ENCODE measurements at regions not wholly inside any gene's neighbourhood (a gene's known extent, or its start where the extent isn't known, plus 50 kb on each side); places are given as distances from the start of the nearest gene placed in this dataset.

DNA sequence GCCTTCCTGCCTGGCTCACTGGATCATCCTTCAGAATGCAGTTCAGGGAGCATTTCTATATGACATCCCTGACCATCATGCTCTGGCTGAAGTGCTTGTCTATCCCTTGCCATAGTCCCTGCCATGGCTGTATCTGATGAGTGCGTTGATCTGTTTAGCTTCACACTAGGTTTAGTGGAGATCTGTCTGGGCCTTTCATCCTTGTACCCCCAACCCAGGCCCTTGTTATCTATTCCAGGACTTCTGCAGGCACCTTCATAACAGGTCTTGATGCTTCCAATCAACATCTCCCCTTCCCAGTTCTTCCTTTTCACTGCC lies 102.4 kb downstream of the QRSL1 start:
- TF ChIP-seq, protein P1, sequence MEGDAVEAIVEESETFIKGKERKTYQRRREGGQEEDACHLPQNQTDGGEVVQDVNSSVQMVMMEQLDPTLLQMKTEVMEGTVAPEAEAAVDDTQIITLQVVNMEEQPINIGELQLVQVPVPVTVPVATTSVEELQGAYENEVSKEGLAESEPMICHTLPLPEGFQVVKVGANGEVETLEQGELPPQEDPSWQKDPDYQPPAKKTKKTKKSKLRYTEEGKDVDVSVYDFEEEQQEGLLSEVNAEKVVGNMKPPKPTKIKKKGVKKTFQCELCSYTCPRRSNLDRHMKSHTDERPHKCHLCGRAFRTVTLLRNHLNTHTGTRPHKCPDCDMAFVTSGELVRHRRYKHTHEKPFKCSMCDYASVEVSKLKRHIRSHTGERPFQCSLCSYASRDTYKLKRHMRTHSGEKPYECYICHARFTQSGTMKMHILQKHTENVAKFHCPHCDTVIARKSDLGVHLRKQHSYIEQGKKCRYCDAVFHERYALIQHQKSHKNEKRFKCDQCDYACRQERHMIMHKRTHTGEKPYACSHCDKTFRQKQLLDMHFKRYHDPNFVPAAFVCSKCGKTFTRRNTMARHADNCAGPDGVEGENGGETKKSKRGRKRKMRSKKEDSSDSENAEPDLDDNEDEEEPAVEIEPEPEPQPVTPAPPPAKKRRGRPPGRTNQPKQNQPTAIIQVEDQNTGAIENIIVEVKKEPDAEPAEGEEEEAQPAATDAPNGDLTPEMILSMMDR (IDR thresholded peaks at IDR 0.05): no peak
- no peaks in the 10 kb centered on the region for H3K4me1 Mint-ChIP-seq (ENCODE audit: low read depth)
- DNase-seq: no peak
- no peaks in the 10 kb centered on the region for H3K27me3 ChIP-seq (ENCODE audit: control insufficient read depth in 1 of 2, insufficient read depth in 2 of 2, low read length in 2 of 2)
- H3K4me1 ChIP-seq (ENCODE audit: insufficient read depth, low read length): no peaks in the 10 kb centered on the region
- no peak overlapping the region for H3K27ac Mint-ChIP-seq
- H3K36me3 ChIP-seq (ENCODE audit: insufficient read depth, low read length): no peaks in the 10 kb centered on the region
- no peaks in the 10 kb centered on the region for H3K36me3 Mint-ChIP-seq (ENCODE audit: low read depth)
- H3K9me3 Mint-ChIP-seq: no peaks in the 10 kb centered on the region
- H3K27me3 Mint-ChIP-seq: peaks cover 12% of the 10 kb centered on the region
- no peak overlapping the region for H3K4me3 Mint-ChIP-seq
- POLR2A ChIA-PET: no interaction called here
- no peak overlapping the region for H3K4me3 ChIP-seq (ENCODE audit: low read length)
- CTCF ChIA-PET: no interaction called here
- H3K9me3 ChIP-seq (ENCODE audit: control insufficient read depth in 1 of 2, insufficient read depth in 1 of 2, low read length in 2 of 2): no peaks in the 10 kb centered on the region
- no peak for ATAC-seq (ENCODE audit: poor library complexity)
- H3K27ac ChIP-seq (ENCODE audit: low read depth in 1 of 2, low read length in 2 of 2): no peak overlapping the region
- intact Hi-C loops (cut with DNase I, micrococcal nuclease): no loop called here

DNA sequence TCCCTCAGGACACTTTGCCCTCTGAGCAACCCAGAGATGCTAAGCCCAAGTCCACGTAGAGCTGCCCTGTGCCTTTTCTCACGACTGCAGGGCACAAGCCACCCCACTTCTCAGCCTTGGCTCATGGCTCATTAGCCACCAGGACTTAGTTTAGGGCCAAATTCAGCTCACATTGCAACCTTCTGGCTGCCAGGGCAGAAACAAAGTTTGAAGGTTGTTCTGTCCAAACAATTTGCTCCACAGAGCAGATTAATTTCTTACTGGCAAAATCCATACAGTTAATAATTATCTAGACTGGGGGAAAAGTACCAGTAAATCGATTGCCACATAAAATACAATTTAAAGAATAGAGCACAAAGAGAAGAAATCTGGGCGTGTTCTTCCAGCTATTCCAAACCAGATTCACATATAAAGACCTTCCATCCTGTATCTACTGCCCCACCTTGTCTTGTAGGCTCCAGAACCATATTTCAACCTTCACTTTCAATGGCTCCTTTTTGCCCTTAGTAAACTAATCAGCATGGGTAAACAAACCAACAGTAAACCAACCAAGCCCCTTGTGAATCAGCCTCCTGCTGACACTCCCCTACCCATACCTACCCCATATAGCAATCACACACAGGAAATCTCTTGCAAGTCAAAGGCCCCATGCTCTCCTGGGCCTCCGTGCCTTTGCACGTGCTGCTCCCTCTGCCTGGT lies 101.9 kb downstream of the QRSL1 start:
- H3K27me3 Mint-ChIP-seq: peaks cover 12% of the 10 kb centered on the region
- no peaks in the 10 kb centered on the region for H3K4me1 Mint-ChIP-seq (ENCODE audit: low read depth)
- no peaks in the 10 kb centered on the region for H3K9me3 Mint-ChIP-seq
- Histone ChIP-seq H3K4me3 (ENCODE audit: low read length) (no peak overlapping the region), H3K36me3 (ENCODE audit: insufficient read depth, low read length) (no peaks in the 10 kb centered on the region), H3K4me1 (ENCODE audit: insufficient read depth, low read length) (no peaks in the 10 kb centered on the region), H3K27me3 (ENCODE audit: control insufficient read depth in 1 of 2, insufficient read depth in 2 of 2, low read length in 2 of 2) (no peaks in the 10 kb centered on the region), H3K27ac (ENCODE audit: low read depth in 1 of 2, low read length in 2 of 2) (no peak overlapping the region), H3K9me3 (ENCODE audit: control insufficient read depth in 1 of 2, insufficient read depth in 1 of 2, low read length in 2 of 2) (no peaks in the 10 kb centered on the region)
- ChIA-PET POLR2A (no interaction called here), CTCF (no interaction called here)
- DNase-seq (no peak), ATAC-seq (ENCODE audit: poor library complexity) (no peak)
- no peak overlapping the region for H3K4me3 Mint-ChIP-seq
- no peaks in the 10 kb centered on the region for H3K36me3 Mint-ChIP-seq (ENCODE audit: low read depth)
- intact Hi-C loops (cut with DNase I, micrococcal nuclease): no loop called here
- TF ChIP-seq, protein P1 (IDR thresholded peaks at IDR 0.05): no peak
- no peak overlapping the region for H3K27ac Mint-ChIP-seq

DNA sequence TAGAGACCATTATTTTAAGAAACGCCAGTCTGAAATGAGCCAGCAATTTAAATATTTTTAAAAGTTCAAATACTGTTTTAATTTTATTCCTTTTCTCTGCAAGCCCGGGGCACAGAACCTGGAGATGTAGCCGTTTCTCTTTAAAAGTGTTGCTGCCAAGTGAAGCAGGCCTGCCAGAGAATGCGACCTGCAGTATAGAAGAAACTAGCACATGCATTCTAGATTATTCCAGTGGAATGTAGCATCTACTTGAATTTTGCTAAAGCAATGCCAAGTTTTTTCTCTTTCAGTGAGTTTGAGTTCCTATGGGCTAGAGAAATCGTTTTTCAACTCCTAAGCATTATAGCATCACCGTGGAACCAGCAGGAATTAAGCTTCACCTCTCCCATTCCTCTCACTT lies 101.3 kb downstream of the QRSL1 start:
- ATAC-seq (ENCODE audit: poor library complexity): no peak
- no peaks in the 10 kb centered on the region for H3K4me1 ChIP-seq (ENCODE audit: insufficient read depth, low read length)
- intact Hi-C loops (cut with DNase I, micrococcal nuclease): no loop called here

More for the DNA sequence above, 101.3 kb downstream of the QRSL1 start:
- no peaks in the 10 kb centered on the region for H3K9me3 Mint-ChIP-seq
- no peaks in the 10 kb centered on the region for H3K9me3 ChIP-seq (ENCODE audit: control insufficient read depth in 1 of 2, insufficient read depth in 1 of 2, low read length in 2 of 2)
- H3K27ac ChIP-seq (ENCODE audit: low read depth in 1 of 2, low read length in 2 of 2): no peak overlapping the region
- CTCF ChIA-PET: no interaction called here
- DNase-seq: no peak
- peaks cover 12% of the 10 kb centered on the region for H3K27me3 Mint-ChIP-seq
- no peaks in the 10 kb centered on the region for H3K36me3 Mint-ChIP-seq (ENCODE audit: low read depth)
- no peak overlapping the region for H3K4me3 ChIP-seq (ENCODE audit: low read length)
- TF ChIP-seq, protein P1 (IDR thresholded peaks at IDR 0.05): no peak
- no peaks in the 10 kb centered on the region for H3K36me3 ChIP-seq (ENCODE audit: insufficient read depth, low read length)
- no peaks in the 10 kb centered on the region for H3K27me3 ChIP-seq (ENCODE audit: control insufficient read depth in 1 of 2, insufficient read depth in 2 of 2, low read length in 2 of 2)
- no peaks in the 10 kb centered on the region for H3K4me1 Mint-ChIP-seq (ENCODE audit: low read depth)
- no peak overlapping the region for H3K4me3 Mint-ChIP-seq
- POLR2A ChIA-PET: no interaction called here
- H3K27ac Mint-ChIP-seq: no peak overlapping the region
